ENCODE measurements at regions not wholly inside any gene's neighbourhood (a gene's known extent, or its start where the extent isn't known, plus 50 kb on each side); places are given as distances from the start of the nearest gene placed in this dataset.
A peak's percentile ranks its signal among the peaks of the same experiment; 100 is the strongest.

DNA sequence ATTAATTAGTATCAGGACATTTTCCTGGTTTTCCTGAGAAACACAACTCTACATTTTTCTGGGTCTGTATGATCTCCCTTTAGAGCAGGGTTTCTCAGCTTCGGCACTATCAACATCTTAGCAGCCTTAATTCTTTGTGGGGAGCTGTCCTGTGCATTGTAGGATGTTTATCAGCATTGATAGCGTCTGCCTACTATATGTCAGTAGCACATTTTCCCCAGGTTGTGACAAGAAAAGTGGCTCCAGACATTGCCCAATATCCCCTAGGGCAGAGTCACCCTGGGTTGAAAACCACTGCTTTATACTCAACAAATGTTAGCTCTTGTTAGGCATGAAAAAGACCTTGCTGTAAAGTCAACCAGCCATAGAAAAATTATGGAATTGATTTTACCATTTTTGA lies 195.1 kb upstream of the FMN2 start:
- Histone ChIP-seq H3K9me3 (ENCODE audit: control insufficient read depth, insufficient read depth, low read length) (no peaks in the 10 kb centered on the region), H3K4me3 (ENCODE audit: low read depth, low read length) (no peak overlapping the region), H3K27ac (ENCODE audit: low read depth, low read length) (no peak overlapping the region), H3K9ac (ENCODE audit: low read depth, low read length) (no peak overlapping the region), H3K4me1 (ENCODE audit: control insufficient read depth, insufficient read depth, low read length) (peaks cover 8% of the 10 kb centered on the region), H3K27me3 (ENCODE audit: control insufficient read depth, insufficient read depth, low read length) (no peaks in the 10 kb centered on the region), H3K36me3 (ENCODE audit: control insufficient read depth, insufficient read depth, low read length) (no peaks in the 10 kb centered on the region)

DNA sequence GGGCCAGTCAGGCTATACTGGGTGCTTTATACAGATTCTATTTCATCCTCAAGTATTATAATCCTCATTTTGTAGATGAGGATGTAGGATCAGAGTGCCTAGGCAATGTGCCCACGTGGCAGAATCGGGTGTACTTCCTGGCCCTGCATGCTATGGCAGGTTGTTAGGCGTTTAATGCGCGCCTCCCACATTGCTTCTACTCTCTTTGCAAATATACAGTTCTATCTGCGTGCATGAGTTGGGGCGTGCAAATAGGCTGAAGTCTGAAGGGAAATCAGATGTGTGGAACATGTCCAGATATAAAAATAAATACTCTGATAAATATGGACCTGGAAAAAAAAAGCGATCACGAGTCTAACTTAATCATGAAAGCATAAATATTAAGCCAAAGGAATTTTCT lies 194.7 kb upstream of the FMN2 start:
- Histone ChIP-seq H3K27ac (ENCODE audit: low read depth, low read length) (no peak overlapping the region), H3K4me1 (ENCODE audit: control insufficient read depth, insufficient read depth, low read length) (peaks cover 8% of the 10 kb centered on the region), H3K27me3 (ENCODE audit: control insufficient read depth, insufficient read depth, low read length) (no peaks in the 10 kb centered on the region), H3K9me3 (ENCODE audit: control insufficient read depth, insufficient read depth, low read length) (no peaks in the 10 kb centered on the region), H3K9ac (ENCODE audit: low read depth, low read length) (no peak overlapping the region), H3K4me3 (ENCODE audit: low read depth, low read length) (no peak overlapping the region), H3K36me3 (ENCODE audit: control insufficient read depth, insufficient read depth, low read length) (no peaks in the 10 kb centered on the region)

DNA sequence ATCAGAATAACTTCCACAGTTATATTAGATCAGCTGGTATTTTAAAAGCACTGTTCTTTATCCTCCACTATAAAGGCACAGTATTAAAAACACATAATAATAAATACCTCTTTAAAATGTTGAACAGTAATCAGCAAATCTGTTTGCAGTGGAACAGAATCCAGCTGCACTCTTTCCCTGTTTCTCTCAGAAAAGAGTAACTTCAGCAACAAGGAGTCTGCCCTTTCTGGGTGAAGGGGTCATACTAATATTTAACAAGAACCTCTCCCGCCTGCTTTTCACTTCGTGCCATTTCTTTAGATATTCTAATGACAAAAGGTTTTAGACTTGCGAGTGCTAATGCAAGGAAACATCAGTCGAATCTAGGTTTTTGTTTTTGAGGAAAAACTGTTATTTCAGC lies 194.2 kb upstream of the FMN2 start:
- peaks cover 8% of the 10 kb centered on the region for H3K4me1 ChIP-seq (ENCODE audit: control insufficient read depth, insufficient read depth, low read length)
- H3K27ac ChIP-seq (ENCODE audit: low read depth, low read length) = no peak overlapping the region
- H3K27me3 ChIP-seq (ENCODE audit: control insufficient read depth, insufficient read depth, low read length) = no peaks in the 10 kb centered on the region
- H3K9ac ChIP-seq (ENCODE audit: low read depth, low read length) = no peak overlapping the region
- no peaks in the 10 kb centered on the region for H3K9me3 ChIP-seq (ENCODE audit: control insufficient read depth, insufficient read depth, low read length)
- peak overlapping the region; percentile 24; the same call in 1 of the 2 replicates for H3K4me3 ChIP-seq (ENCODE audit: low read depth, low read length)
- H3K36me3 ChIP-seq (ENCODE audit: control insufficient read depth, insufficient read depth, low read length) = no peaks in the 10 kb centered on the region

DNA sequence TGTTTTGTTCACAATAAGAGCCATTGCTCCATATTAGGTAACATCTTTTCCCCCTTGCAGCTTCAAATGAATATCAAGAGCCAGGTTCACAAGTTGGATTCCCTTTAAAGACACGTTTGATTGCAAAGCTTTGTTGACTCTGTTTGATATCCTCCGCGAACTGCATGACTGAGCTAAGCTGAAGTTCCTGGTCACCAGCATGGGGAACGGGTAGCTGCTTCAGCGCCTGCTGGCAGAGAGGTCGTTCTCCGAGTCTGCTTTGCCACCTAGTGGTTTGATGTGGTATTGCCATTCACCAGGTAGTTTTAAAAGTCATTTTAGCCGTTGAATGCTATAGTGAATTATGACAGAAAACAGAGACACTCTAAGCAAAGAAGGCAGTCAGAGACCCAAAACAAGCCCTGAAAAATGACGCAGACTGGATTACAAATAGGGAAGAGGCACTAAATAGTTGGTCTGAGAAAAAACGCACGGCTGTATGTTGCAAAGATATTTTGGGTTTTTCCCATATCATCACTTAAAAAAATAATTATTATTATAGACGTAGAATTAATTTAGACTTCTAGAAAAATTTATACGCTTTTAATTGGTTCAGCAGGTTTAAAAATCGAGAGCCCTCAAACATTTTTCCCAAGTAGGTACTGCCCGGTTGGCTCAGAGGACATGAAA lies 193.5 kb upstream of the FMN2 start:
- no peak overlapping the region for H3K9ac ChIP-seq (ENCODE audit: low read depth, low read length)
- H3K9me3 ChIP-seq (ENCODE audit: control insufficient read depth, insufficient read depth, low read length) = no peaks in the 10 kb centered on the region
- no peak overlapping the region for H3K27ac ChIP-seq (ENCODE audit: low read depth, low read length)
- H3K4me3 ChIP-seq (ENCODE audit: low read depth, low read length) = peak overlapping the region; percentile 24; the same call in 1 of the 2 replicates
- no peaks in the 10 kb centered on the region for H3K27me3 ChIP-seq (ENCODE audit: control insufficient read depth, insufficient read depth, low read length)
- H3K36me3 ChIP-seq (ENCODE audit: control insufficient read depth, insufficient read depth, low read length) = no peaks in the 10 kb centered on the region
- peaks cover 8% of the 10 kb centered on the region for H3K4me1 ChIP-seq (ENCODE audit: control insufficient read depth, insufficient read depth, low read length)

DNA sequence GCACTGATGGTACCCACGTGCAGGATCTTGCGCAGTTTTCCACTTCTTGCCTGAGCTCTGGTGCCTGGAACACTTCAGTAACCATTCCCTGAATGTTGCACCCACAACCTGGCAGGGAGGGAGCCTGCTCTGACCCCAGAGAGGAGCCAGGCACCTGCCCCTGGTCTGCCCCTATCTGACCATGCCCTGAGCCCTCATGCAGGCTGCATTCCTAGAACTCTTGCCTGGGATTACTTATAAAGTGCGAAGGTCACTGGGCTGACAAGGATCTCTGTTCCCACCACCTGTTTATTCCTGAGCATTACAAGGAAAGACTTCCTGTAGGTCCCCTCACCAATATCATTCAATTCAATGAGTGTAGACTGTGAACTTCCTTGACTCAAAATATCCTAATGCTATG lies 191.9 kb upstream of the FMN2 start:
- no peaks in the 10 kb centered on the region for H3K27me3 ChIP-seq (ENCODE audit: control insufficient read depth, insufficient read depth, low read length)
- no peak overlapping the region for H3K27ac ChIP-seq (ENCODE audit: low read depth, low read length)
- H3K4me3 ChIP-seq (ENCODE audit: low read depth, low read length) = no peak overlapping the region

DNA sequence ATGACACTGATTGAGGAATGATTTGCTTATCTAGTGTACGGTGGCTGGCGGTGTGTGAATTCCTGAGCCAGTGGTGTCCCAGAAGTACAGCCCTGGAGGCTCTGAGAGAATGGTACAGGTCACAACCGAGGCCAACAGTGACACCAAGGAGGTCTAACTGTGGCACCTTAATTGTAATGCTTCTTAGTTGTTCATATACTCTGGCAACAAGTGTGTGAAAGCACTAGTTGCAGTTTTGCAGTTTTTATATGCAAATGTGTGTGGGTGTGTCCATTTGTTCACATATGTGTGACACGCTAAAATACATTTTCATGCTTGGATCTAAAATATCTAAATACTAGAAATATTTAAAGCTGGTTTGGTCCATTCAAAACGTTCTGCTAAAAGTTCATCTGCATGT lies 185.3 kb upstream of the FMN2 start:
- Histone ChIP-seq H3K9ac (ENCODE audit: low read depth, low read length) (no peak overlapping the region), H3K27me3 (ENCODE audit: control insufficient read depth, insufficient read depth, low read length) (no peaks in the 10 kb centered on the region), H3K36me3 (ENCODE audit: control insufficient read depth, insufficient read depth, low read length) (no peaks in the 10 kb centered on the region), H3K4me1 (ENCODE audit: control insufficient read depth, insufficient read depth, low read length) (peaks cover under 1% of the 10 kb centered on the region; the same call in 1 of the 2 replicates), H3K27ac (ENCODE audit: low read depth, low read length) (no peak overlapping the region), H3K9me3 (ENCODE audit: control insufficient read depth, insufficient read depth, low read length) (no peaks in the 10 kb centered on the region), H3K4me3 (ENCODE audit: low read depth, low read length) (no peak overlapping the region)

More for the DNA sequence above, 191.9 kb upstream of the FMN2 start:
- Histone ChIP-seq H3K4me1 (ENCODE audit: control insufficient read depth, insufficient read depth, low read length) (peaks cover 8% of the 10 kb centered on the region), H3K36me3 (ENCODE audit: control insufficient read depth, insufficient read depth, low read length) (no peaks in the 10 kb centered on the region), H3K9ac (ENCODE audit: low read depth, low read length) (no peak overlapping the region), H3K9me3 (ENCODE audit: control insufficient read depth, insufficient read depth, low read length) (no peaks in the 10 kb centered on the region)

DNA sequence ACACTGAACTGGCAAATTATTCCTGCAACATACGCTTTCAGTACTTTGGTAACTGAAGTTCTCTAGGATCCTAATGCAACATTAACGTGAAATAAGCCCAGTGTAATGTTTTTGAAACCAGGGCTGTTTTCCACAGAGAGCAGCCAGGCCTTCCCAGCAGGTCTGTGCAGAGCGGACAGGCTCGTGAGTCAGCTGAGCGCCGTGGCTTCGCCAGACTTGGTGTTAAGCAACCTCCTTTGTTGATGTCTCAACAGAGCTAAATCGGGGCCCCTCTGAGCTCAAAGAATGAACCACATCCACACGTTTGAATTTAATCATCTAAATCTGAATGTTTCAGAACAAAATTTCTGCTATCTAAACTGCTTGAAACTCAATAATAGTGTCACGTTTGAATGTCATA lies 181.8 kb upstream of the FMN2 start:
- no peaks in the 10 kb centered on the region for H3K27me3 ChIP-seq (ENCODE audit: control insufficient read depth, insufficient read depth, low read length)
- no peak overlapping the region for H3K27ac ChIP-seq (ENCODE audit: low read depth, low read length)
- no peaks in the 10 kb centered on the region for H3K36me3 ChIP-seq (ENCODE audit: control insufficient read depth, insufficient read depth, low read length)
- no peaks in the 10 kb centered on the region for H3K9me3 ChIP-seq (ENCODE audit: control insufficient read depth, insufficient read depth, low read length)
- peaks cover 21% of the 10 kb centered on the region for H3K4me1 ChIP-seq (ENCODE audit: control insufficient read depth, insufficient read depth, low read length)
- no peak overlapping the region for H3K4me3 ChIP-seq (ENCODE audit: low read depth, low read length)
- no peak overlapping the region for H3K9ac ChIP-seq (ENCODE audit: low read depth, low read length)

DNA sequence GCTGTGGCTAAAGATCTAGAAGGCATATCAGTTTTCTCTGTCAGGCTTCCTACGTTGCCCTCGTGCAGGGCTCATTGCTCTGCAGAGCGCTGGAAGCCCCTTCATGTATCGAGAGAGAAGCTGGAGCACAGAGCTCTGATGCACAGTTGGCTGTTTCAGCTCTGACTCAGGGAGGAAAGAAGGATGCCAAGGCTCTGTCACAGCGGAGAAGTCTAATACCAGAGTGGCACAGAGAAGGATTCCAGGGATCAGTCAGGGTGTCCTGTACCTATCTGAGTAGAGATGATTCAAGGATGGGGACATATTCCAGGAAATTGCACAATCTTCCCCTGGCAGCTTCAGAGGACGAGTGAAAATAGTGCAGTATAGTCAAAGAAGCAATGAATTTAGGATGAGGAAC lies 179.2 kb upstream of the FMN2 start:
- H3K4me3 ChIP-seq (ENCODE audit: low read depth, low read length) = no peak overlapping the region

DNA sequence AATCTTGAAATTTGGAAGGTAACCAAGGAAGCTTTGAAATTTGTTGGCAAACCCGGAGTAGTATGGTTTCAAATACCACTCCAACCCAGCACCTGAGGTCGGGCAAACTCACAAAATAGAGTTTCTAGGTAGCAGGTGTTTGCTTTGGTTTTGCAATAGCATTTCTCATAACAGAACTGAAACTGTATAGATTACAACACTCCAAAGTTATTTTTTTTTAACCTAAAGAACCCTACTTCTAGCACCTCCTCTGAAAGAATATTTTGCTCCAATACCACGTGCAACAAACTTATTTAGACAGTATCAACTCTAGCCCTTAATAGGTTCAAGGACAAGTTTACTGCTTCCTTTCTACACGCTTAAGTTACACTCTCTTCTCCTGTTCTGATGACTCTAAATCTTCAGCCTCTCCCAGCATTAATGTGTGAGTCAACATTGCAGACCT lies 178.5 kb upstream of the FMN2 start:
- H3K9ac ChIP-seq (ENCODE audit: low read depth, low read length) = no peak overlapping the region
- H3K4me3 ChIP-seq (ENCODE audit: low read depth, low read length) = no peak overlapping the region
- no peaks in the 10 kb centered on the region for H3K36me3 ChIP-seq (ENCODE audit: control insufficient read depth, insufficient read depth, low read length)
- H3K27me3 ChIP-seq (ENCODE audit: control insufficient read depth, insufficient read depth, low read length) = no peaks in the 10 kb centered on the region
- no peaks in the 10 kb centered on the region for H3K9me3 ChIP-seq (ENCODE audit: control insufficient read depth, insufficient read depth, low read length)
- no peak overlapping the region for H3K27ac ChIP-seq (ENCODE audit: low read depth, low read length)
- H3K4me1 ChIP-seq (ENCODE audit: control insufficient read depth, insufficient read depth, low read length) = peaks cover 33% of the 10 kb centered on the region

More for the DNA sequence above, 179.2 kb upstream of the FMN2 start:
- Histone ChIP-seq H3K4me1 (ENCODE audit: control insufficient read depth, insufficient read depth, low read length) (peaks cover 33% of the 10 kb centered on the region), H3K27me3 (ENCODE audit: control insufficient read depth, insufficient read depth, low read length) (no peaks in the 10 kb centered on the region), H3K9me3 (ENCODE audit: control insufficient read depth, insufficient read depth, low read length) (no peaks in the 10 kb centered on the region), H3K27ac (ENCODE audit: low read depth, low read length) (no peak overlapping the region), H3K36me3 (ENCODE audit: control insufficient read depth, insufficient read depth, low read length) (no peaks in the 10 kb centered on the region), H3K9ac (ENCODE audit: low read depth, low read length) (no peak overlapping the region)

DNA sequence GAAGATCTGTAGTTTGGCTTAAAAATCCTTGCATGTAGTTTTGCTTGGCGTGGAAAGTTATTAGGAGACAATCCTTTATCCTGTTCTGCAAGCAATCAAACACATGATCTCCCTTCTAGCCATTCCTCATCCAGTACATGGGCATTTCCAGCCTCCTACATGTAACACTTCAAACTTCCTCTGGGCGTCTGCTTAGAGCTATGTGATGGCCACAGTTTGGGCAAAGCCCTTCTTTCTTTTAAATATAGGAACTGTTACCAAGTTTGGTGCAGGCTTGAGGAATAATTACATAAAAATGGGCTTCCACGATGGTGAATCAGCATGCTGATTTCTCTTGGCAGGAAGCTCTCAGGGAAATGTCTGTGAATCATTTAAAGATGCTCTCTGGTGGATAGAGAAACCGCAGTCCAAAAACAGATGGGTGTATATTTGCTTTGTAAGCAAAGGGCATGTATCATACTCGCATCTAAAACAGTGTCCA lies 176.9 kb upstream of the FMN2 start:
- peak overlapping the region; percentile 46 for H3K27ac ChIP-seq (ENCODE audit: low read depth, low read length)
- H3K9me3 ChIP-seq (ENCODE audit: control insufficient read depth, insufficient read depth, low read length) = no peaks in the 10 kb centered on the region
- no peaks in the 10 kb centered on the region for H3K27me3 ChIP-seq (ENCODE audit: control insufficient read depth, insufficient read depth, low read length)
- no peak overlapping the region for H3K9ac ChIP-seq (ENCODE audit: low read depth, low read length)
- H3K4me1 ChIP-seq (ENCODE audit: control insufficient read depth, insufficient read depth, low read length) = peaks cover 33% of the 10 kb centered on the region
- H3K36me3 ChIP-seq (ENCODE audit: control insufficient read depth, insufficient read depth, low read length) = no peaks in the 10 kb centered on the region
- peak overlapping the region; percentile 14; the same call in 1 of the 2 replicates for H3K4me3 ChIP-seq (ENCODE audit: low read depth, low read length)

DNA sequence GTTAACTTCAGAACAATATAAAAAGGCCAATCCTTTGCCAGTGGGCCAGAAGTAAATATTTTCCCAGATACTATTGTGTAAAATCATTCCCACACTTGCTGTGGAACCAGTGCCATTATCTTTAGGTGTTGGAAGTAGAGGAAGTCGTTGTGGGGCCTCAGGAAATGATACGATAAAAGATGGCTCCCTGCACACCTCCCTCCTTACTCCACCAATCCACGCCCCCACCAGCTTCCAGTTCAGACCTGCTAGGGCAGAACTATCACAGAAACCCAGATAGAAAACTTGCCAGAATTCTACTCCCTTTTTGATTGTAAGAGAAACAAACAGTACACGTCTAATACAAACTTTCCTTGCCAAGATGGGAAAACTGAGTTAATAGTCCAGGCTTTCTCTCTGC lies 173.0 kb upstream of the FMN2 start:
- H3K9me3 ChIP-seq (ENCODE audit: control insufficient read depth, insufficient read depth, low read length) = no peaks in the 10 kb centered on the region
- H3K4me1 ChIP-seq (ENCODE audit: control insufficient read depth, insufficient read depth, low read length) = peaks cover 25% of the 10 kb centered on the region
- no peaks in the 10 kb centered on the region for H3K36me3 ChIP-seq (ENCODE audit: control insufficient read depth, insufficient read depth, low read length)
- H3K4me3 ChIP-seq (ENCODE audit: low read depth, low read length) = no peak overlapping the region
- no peaks in the 10 kb centered on the region for H3K27me3 ChIP-seq (ENCODE audit: control insufficient read depth, insufficient read depth, low read length)
- H3K9ac ChIP-seq (ENCODE audit: low read depth, low read length) = no peak overlapping the region
- H3K27ac ChIP-seq (ENCODE audit: low read depth, low read length) = no peak overlapping the region

All from HUES48 (cell line).